ENCODE measurements at regions not wholly inside any gene's neighbourhood (a gene's known extent, or its start where the extent isn't known, plus 50 kb on each side); places are given as distances from the start of the nearest gene placed in this dataset.

DNA sequence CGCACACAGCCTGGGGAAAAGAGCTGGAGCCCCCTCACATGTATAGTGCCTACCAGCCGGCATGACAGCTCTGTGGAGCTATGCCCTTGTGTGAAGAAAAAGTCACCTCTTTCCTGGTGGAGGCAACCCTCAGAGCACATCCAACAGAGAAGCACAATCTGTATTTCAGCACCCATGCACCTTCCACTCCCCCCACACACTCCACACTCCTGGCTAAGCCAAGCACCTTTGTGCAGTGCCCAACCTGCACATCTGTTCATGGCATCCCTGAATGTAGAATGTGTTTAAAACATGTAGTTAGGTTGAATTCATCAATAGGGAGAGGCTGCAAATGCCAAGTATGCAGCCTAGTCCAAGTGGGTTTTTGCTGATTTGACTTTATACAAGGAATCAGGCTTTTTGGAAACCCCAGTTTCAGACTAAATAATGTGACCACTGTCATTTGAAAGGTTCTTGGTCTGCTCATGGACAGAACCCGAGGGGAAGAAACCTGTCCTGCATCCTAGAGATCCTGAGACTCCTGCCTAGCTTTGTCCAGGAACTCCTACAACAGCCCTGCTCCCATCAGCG is 197.1 kb downstream of the TOMM20 start:
- no peak overlapping the region for H3K4me3 Mint-ChIP-seq
- H3K36me3 Mint-ChIP-seq (ENCODE audit: low read depth): no peaks in the 10 kb centered on the region
- TF ChIP-seq CTCF (IDR thresholded peaks at IDR 0.05; ENCODE audit: unreplicated experiment in 3 of 3): no peak
- H3K27ac Mint-ChIP-seq: peak overlapping the region in 1 of 3 experiments; percentile 15
- H3K9me3 Mint-ChIP-seq: no peaks in the 10 kb centered on the region
- no peaks in the 10 kb centered on the region for H3K27me3 Mint-ChIP-seq (ENCODE audit: low read depth)
- H3K4me1 Mint-ChIP-seq: peaks cover 25% of the 10 kb centered on the region

GRCh38 chr1:234929369-234929768 is 199.3 kb downstream of the TOMM20 start:
- no peaks in the 10 kb centered on the region for H3K27me3 Mint-ChIP-seq (ENCODE audit: low read depth)
- peaks cover 42% of the 10 kb centered on the region for H3K4me1 Mint-ChIP-seq

GRCh38 chr1:234928642-234929041 is 200.0 kb downstream of the TOMM20 start:
- no peak overlapping the region for H3K4me3 Mint-ChIP-seq
- peaks cover 48% of the 10 kb centered on the region for H3K4me1 Mint-ChIP-seq
- H3K9me3 Mint-ChIP-seq: no peaks in the 10 kb centered on the region
- peak overlapping the region in 2 of 3 experiments; percentile 97 for H3K27ac Mint-ChIP-seq
- no peak for TF ChIP-seq CTCF (IDR thresholded peaks at IDR 0.05; ENCODE audit: unreplicated experiment in 3 of 3)
- H3K27me3 Mint-ChIP-seq (ENCODE audit: low read depth): no peaks in the 10 kb centered on the region
- no peaks in the 10 kb centered on the region for H3K36me3 Mint-ChIP-seq (ENCODE audit: low read depth)

More at GRCh38 chr1:234929369-234929768, 199.3 kb downstream of the TOMM20 start:
- Mint-ChIP-seq H3K9me3 (no peaks in the 10 kb centered on the region), H3K36me3 (ENCODE audit: low read depth) (no peaks in the 10 kb centered on the region), H3K4me3 (no peak overlapping the region), H3K27ac (peak overlapping the region in 2 of 3 experiments; percentile 97)
- no peak for TF ChIP-seq CTCF (IDR thresholded peaks at IDR 0.05; ENCODE audit: unreplicated experiment in 3 of 3)

- TF ChIP-seq CTCF (IDR thresholded peaks at IDR 0.05; ENCODE audit: unreplicated experiment in 3 of 3): no peak
- Mint-ChIP-seq H3K4me1 (peaks cover 48% of the 10 kb centered on the region), H3K36me3 (ENCODE audit: low read depth) (no peaks in the 10 kb centered on the region), H3K4me3 (no peak overlapping the region), H3K27ac (peak overlapping the region; percentile 97), H3K27me3 (ENCODE audit: low read depth) (no peaks in the 10 kb centered on the region), H3K9me3 (no peaks in the 10 kb centered on the region)
Observed at GRCh38 chr1:234927971-234928640, 200.5 kb downstream of the TOMM20 start.

DNA sequence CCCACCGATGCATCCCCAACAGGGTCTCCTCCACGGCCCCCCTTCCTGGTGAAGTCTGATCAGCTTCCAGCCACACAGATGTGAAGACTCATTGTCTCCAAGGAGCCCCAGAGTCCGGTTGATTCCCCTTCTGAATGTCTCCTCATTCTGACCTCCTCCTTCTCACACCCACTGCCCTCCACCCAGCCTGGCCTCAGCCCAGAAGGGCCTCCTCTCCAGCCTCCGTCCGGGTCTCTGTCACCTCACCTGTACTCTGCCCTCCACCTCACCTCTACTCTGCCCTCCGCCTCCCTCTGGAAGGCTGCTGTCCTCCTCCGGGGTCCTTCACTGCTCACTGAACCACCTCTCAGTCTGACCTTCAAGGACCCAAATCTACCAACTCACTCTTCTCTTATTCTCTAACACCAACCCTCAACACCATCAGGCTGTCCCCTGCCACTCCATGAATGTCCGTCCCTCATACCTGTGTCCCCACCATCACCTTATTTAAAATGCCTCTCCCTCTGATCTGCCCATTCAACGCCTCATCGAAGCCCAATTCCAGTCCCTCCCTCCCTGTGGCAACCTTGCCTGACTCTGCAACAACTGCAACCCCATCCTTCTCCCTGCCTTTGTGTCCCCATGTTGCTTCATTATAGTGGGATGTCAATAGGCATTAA is 201.2 kb downstream of the TOMM20 start:
- no peak for TF ChIP-seq CTCF (IDR thresholded peaks at IDR 0.05; ENCODE audit: unreplicated experiment in 3 of 3)
- Mint-ChIP-seq H3K4me3 (peak overlapping the region in 1 of 3 experiments; percentile 11), H3K27me3 (ENCODE audit: low read depth) (no peaks in the 10 kb centered on the region), H3K9me3 (no peaks in the 10 kb centered on the region), H3K36me3 (ENCODE audit: low read depth) (no peaks in the 10 kb centered on the region), H3K27ac (peak overlapping the region; percentile 97), H3K4me1 (peaks cover 48% of the 10 kb centered on the region)
